Right lobe of liver (tissue), 6 donors: ENCODE measurements at regions not wholly inside any gene's neighbourhood (a gene's known extent, or its start where the extent isn't known, plus 50 kb on each side); places are given as distances from the start of the nearest gene placed in this dataset.
"Not testable (repeated sequence)": the region's sequence is repeated elsewhere in the genome, so short reads cannot be mapped to it uniquely, and the experiment has no call there.

Experiments
- ATAC-seq, 4 donors: fragments of 200-7000 bp; cut with Tn5 transposase; one replicate each; pipeline ENCODE4 v1.9.1; 2020; ENCODE audit warnings: mild to moderate bottlenecking in 4 of 4, moderate library complexity in 4 of 4
- DNase-seq, 3 donors: peaks; one replicate each; pipeline ENCODE4 v3.0.0-alpha.2; 2020
- H3K27ac ChIP-seq, 3 donors: fragments of 200-600 bp; one replicate each; pipeline ENCODE4 v1.8.0; 2022
- H3K27me3 ChIP-seq, 2 donors: fragments of 200-600 bp; one replicate each; pipeline ENCODE4 v1.8.0; 2022
- H3K36me3 ChIP-seq, 4 donors: fragments of 200-600 bp; sonication (generic) in 1 of 4; one replicate each; pipeline versions ENCODE4 v1.5.1 to v1.8.0; 2017 to 2022; ENCODE audit warnings: control low read depth in 1 of 4
- H3K4me1 ChIP-seq, 4 donors: fragments of 200-600 bp; sonication (generic) in 1 of 4; one replicate each; pipeline versions ENCODE4 v1.5.1 to v1.8.0; 2017 to 2022; ENCODE audit warnings: control low read depth in 1 of 4
- H3K4me3 ChIP-seq, 3 donors: fragments of 200-600 bp; one replicate each; pipeline ENCODE4 v1.8.0; 2022
- H3K9me3 ChIP-seq, 4 donors: fragments of 200-600 bp; sonication (generic) in 1 of 4; one replicate each; pipeline versions ENCODE4 v1.5.1 to v1.8.0; 2017 to 2022; ENCODE audit warnings: control low read depth in 1 of 4
- POLR2A ChIP-seq: fragments of 450-650 bp; IDR thresholded peaks from one replicate; pipeline ENCODE4 v1.6.1; 2017; ENCODE audit warnings: antibody characterized with exemption, mild to moderate bottlenecking
- WGBS: methylation state at CpG from one replicate; pipeline ENCODE4 v1.1.6; 2018; ENCODE audit warnings: low coverage, low lambda C conversion rate; ENCODE audit not compliant: insufficient coverage; ENCODE audit errors: missing lambda C conversion rate; 5-methylcytosine and 5-hydroxymethylcytosine counted together
- intact Hi-C, 2 donors: fragments of 100-400 bp; cut with DNase I; formaldehyde crosslinking; loops; one replicate each; pipeline versions ENCODE4 v1.11.2 to v1.14.1; 2022
- TF ChIP-seq, protein P1 (sequence below), 4 donors: fragments of 200-600 bp in 3 of 4; fragments of 450-650 bp in 1 of 4; IDR thresholded peaks; one replicate each; pipeline versions ENCODE4 v1.5.1 to v1.8.0; 2016 to 2022; ENCODE audit warnings: antibody characterized with exemption in 4 of 4, mild to moderate bottlenecking in 2 of 4
- donor health status: DM: no; HTN: yes; CAD: no.
- donor health status: DM: no; HTN: no; CAD: no.
- donor health status: DM: no; HTN: no; CAD: no.
- donor health status: DM: no; HTN: yes; CAD: no.
- donor health status: DM: no; HTN: yes; CAD: no.

DNA sequence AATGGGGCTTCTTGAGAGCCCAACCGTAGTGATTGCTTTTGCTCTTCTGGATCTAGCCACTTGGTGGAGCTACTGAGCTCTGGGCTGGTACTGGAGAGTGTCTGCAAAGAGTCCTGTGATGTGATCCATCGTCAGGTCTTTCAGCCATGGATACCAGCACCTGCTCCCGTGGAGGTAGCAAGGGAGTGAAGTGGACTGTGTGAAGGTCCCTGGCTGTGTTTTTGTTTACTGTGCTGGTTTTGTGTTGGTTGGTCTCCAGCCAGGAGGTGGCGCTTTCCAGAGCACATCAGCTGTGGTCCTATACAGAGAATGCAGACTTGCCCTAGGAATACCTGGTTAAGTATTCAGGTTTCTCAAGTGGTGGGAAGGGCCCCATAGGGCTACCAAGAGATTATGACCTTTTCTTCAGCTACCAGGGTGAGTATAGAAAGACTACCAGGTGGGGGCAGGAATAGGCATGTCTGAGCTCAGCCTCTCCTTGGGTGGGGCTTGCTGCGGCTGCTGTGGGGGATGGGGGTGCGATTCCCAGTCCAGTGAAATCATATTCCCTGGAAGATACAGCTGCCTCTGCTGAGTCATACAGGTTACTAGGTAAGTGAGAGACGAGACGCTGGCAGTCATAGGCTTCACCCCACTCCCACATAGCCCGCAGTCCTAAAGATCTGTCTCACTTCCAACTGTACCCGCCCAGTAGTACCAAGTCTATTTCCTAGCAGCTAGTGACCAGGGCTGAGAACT lies 733.7 kb downstream of the ZNF385D start:
- no peak for TF ChIP-seq POLR2A
- TF ChIP-seq, protein P1, sequence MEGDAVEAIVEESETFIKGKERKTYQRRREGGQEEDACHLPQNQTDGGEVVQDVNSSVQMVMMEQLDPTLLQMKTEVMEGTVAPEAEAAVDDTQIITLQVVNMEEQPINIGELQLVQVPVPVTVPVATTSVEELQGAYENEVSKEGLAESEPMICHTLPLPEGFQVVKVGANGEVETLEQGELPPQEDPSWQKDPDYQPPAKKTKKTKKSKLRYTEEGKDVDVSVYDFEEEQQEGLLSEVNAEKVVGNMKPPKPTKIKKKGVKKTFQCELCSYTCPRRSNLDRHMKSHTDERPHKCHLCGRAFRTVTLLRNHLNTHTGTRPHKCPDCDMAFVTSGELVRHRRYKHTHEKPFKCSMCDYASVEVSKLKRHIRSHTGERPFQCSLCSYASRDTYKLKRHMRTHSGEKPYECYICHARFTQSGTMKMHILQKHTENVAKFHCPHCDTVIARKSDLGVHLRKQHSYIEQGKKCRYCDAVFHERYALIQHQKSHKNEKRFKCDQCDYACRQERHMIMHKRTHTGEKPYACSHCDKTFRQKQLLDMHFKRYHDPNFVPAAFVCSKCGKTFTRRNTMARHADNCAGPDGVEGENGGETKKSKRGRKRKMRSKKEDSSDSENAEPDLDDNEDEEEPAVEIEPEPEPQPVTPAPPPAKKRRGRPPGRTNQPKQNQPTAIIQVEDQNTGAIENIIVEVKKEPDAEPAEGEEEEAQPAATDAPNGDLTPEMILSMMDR (IDR thresholded peaks at IDR 0.05) = peak in 1 of 4 donors; percentile 5
- Histone ChIP-seq H3K27me3 (no peaks in the 10 kb centered on the region), H3K4me1 (no peaks in the 10 kb centered on the region), H3K4me3 (no peak overlapping the region), H3K27ac (no peak overlapping the region), H3K9me3 (no peaks in the 10 kb centered on the region), H3K36me3 (no peaks in the 10 kb centered on the region)
- no peak for DNase-seq
- ATAC-seq = no peak
- WGBS = 51% methylated on average over 3 of the region's 10 CpGs
- intact Hi-C loops = no loop called here

DNA sequence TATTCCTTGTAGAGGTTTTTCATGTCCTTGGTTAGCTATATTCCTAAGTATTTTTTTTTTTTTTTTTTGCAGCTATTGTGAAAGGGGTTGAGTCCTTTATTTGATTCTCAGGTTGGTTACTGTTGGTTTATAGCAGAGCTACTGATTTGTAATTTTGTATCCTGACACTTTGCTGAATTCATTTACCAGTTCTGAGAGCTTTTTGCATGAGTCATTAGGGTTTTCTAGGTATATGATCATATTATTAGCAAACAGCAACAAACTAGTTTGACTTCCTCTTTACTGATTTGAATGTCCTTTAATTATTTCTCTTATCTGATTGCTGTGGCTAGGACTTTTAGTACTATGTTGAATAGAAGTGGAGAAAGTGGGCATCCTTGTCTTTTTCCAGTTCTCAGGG lies 737.4 kb downstream of the ZNF385D start:
- intact Hi-C loops = no loop called here
- no peaks in the 10 kb centered on the region for H3K4me1 ChIP-seq
- no peak overlapping the region for H3K27ac ChIP-seq
- DNase-seq = no peak
- H3K4me3 ChIP-seq = no peak overlapping the region
- no peaks in the 10 kb centered on the region for H3K27me3 ChIP-seq
- no peaks in the 10 kb centered on the region for H3K36me3 ChIP-seq
- ATAC-seq = no peak
- H3K9me3 ChIP-seq = no peaks in the 10 kb centered on the region
- TF ChIP-seq POLR2A = no peak
- TF ChIP-seq, protein P1 (IDR thresholded peaks at IDR 0.05) = no peak

DNA sequence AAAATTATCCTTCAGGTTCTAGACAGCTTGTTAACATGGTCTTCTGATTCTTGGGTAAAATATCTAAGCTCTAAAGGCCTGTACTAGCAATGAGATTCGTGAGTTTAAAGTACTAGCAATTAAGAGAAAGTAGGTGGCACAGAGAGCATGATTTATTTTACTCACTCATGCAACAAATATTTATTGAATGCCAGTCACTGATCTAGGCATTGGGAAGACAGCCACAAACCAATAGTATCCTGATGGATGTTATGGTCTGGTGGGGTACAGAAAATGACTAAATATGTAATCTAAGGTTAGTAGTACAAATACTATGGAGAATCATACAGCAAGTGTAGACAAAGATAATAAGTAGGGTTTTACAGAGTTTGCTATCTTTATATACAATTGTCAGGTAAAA lies 751.3 kb downstream of the ZNF385D start:
- Histone ChIP-seq H3K36me3 (no peaks in the 10 kb centered on the region), H3K27ac (no peak overlapping the region), H3K9me3 (no peaks in the 10 kb centered on the region), H3K4me3 (no peak overlapping the region), H3K4me1 (no peaks in the 10 kb centered on the region), H3K27me3 (no peaks in the 10 kb centered on the region)
- DNase-seq (no peak), ATAC-seq (no peak)
- WGBS = 11% methylated on average over 1 of the region's 1 CpG
- intact Hi-C loops = no loop called here
- TF ChIP-seq, protein P1 (IDR thresholded peaks at IDR 0.05) = no peak
- TF ChIP-seq POLR2A = no peak

DNA sequence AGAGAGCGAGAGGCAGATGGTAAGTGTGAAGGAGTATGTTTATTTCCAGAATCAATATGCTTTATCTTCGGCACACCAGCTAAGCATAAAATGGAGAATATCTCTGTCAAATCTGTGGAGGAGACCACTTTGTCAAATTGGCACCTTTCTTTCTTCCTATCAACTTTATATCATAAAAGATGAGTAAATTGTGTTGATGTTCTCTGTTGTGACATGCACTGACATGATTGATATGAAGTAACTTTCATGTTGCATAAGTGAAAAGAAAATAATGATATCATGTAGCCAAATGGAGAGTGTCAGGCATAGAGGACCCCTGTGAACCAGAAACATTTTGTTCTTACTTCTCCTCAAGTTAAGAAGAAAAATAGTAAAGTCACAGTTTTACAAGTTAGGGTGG lies 753.8 kb downstream of the ZNF385D start:
- H3K4me3 ChIP-seq = no peak overlapping the region
- no peaks in the 10 kb centered on the region for H3K4me1 ChIP-seq
- no peak overlapping the region for H3K27ac ChIP-seq
- no peaks in the 10 kb centered on the region for H3K27me3 ChIP-seq
- 66% methylated on average over 2 of the region's 2 CpGs for WGBS
- ATAC-seq (no peak), DNase-seq (no peak)
- H3K9me3 ChIP-seq = no peaks in the 10 kb centered on the region
- intact Hi-C loops = no loop called here
- TF ChIP-seq, protein P1 (IDR thresholded peaks at IDR 0.05) = no peak
- no peaks in the 10 kb centered on the region for H3K36me3 ChIP-seq

DNA sequence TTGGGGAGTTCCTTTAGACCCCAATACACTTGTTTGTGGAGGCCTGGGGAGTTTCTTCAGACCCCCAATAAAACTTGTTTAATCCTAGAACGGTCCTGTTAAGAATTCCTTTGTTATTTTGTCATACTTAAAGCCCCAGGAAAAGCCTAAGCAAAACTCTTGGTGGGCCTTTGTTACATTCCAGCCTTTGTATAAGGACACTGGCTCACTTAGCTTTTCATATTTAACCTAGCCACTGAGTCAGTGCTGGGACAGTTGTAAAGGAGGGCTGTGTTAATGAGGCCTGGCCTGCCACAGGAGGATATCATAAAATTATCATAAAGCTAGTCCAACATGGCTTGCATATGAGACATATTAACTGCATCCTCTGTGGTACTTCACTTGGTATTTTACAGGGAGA lies 760.1 kb downstream of the ZNF385D start:
- intact Hi-C loops = no loop called here
- no peaks in the 10 kb centered on the region for H3K36me3 ChIP-seq
- no peak for DNase-seq
- no peak for TF ChIP-seq POLR2A
- TF ChIP-seq, protein P1 (IDR thresholded peaks at IDR 0.05) = no peak
- H3K27me3 ChIP-seq = no peaks in the 10 kb centered on the region
- H3K9me3 ChIP-seq = no peaks in the 10 kb centered on the region
- no peak overlapping the region for H3K4me3 ChIP-seq
- 36% methylated on average over 1 of the region's 1 CpG for WGBS
- no peaks in the 10 kb centered on the region for H3K4me1 ChIP-seq
- no peak for ATAC-seq
- H3K27ac ChIP-seq = no peak overlapping the region

DNA sequence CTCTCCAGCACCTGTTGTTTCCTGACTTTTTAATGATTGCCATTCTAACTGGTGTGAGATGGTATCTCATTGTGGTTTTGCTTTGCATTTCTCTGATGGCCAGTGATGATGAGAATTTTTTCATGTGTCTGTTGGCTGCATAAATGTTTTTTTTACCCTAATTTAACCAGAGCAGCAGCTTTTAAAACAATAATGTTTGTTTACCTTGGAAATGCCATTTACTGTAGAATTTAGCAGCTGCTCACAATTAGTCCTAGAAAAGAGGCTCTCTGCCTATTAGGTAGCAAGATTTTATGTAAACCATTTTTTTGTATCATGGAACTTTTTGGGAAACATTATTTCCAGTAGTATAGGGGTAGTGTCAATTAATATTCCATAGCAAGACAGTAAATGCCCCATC lies 761.4 kb downstream of the ZNF385D start:
- H3K27ac ChIP-seq, intact Hi-C loops, ATAC-seq, H3K9me3 ChIP-seq, H3K36me3 ChIP-seq, DNase-seq, H3K4me1 ChIP-seq, H3K27me3 ChIP-seq, H3K4me3 ChIP-seq: not testable (repeated sequence)
